Limb (tissue), 2 donors: ENCODE measurements at regions not wholly inside any gene's neighbourhood (a gene's known extent, or its start where the extent isn't known, plus 50 kb on each side); places are given as distances from the start of the nearest gene placed in this dataset.
"Not testable (repeated sequence)": the region's sequence is repeated elsewhere in the genome, so short reads cannot be mapped to it uniquely, and the experiment has no call there.

Source experiments
- DNase-seq, 2 donors: peaks; one replicate each; pipeline ENCODE4 v3.0.0-alpha.2; 2016; ENCODE audit errors: extremely low spot score in 2 of 2

GRCh38 chr13:22800526-22801401, 380.0 kb upstream of the SGCG start:
- no peak for DNase-seq

GRCh38 chr13:22801402-22802003, 379.3 kb upstream of the SGCG start:
- peak in 1 of 2 donors; percentile 55 for DNase-seq

- DNase-seq: peak in 1 of 2 donors; percentile 17
These were observed 368.0 kb upstream of the SGCG start for GRCh38 chr13:22812793-22813192.

GRCh38 chr13:22813531-22814377, 367.0 kb upstream of the SGCG start:
- DNase-seq: not testable (repeated sequence)

GRCh38 chr13:22814433-22814832, 366.3 kb upstream of the SGCG start:
- DNase-seq: not testable (repeated sequence)

- no peak for DNase-seq
These were observed 359.2 kb upstream of the SGCG start for GRCh38 chr13:22821589-22821988.

GRCh38 chr13:22825186-22825585, 355.6 kb upstream of the SGCG start:
- DNase-seq: no peak

- DNase-seq: no peak
These were observed 352.7 kb upstream of the SGCG start for GRCh38 chr13:22828081-22828480.

- no peak for DNase-seq
These were observed 344.3 kb upstream of the SGCG start for GRCh38 chr13:22836475-22836874.

GRCh38 chr13:22837980-22838647, 342.7 kb upstream of the SGCG start:
- DNase-seq: peak in 1 of 2 donors; percentile 48

- DNase-seq: no peak
These were observed 340.9 kb upstream of the SGCG start for GRCh38 chr13:22839603-22840530.

GRCh38 chr13:22846551-22846950, 334.2 kb upstream of the SGCG start:
- DNase-seq: no peak

- DNase-seq: peak in 1 of 2 donors; percentile 46
These were observed 332.2 kb upstream of the SGCG start for GRCh38 chr13:22848539-22849052.

GRCh38 chr13:22855926-22856325, 324.9 kb upstream of the SGCG start:
- no peak for DNase-seq

GRCh38 chr13:22858980-22859379, 321.8 kb upstream of the SGCG start:
- DNase-seq: not testable (repeated sequence)

GRCh38 chr13:22859411-22859810, 321.4 kb upstream of the SGCG start:
- DNase-seq: not testable (repeated sequence)

- DNase-seq: no peak
These were observed 318.8 kb upstream of the SGCG start for GRCh38 chr13:22861958-22862466.

GRCh38 chr13:22862478-22862877, 318.3 kb upstream of the SGCG start:
- peak in 1 of 2 donors; percentile 54 for DNase-seq

- no peak for DNase-seq
These were observed 314.6 kb upstream of the SGCG start for GRCh38 chr13:22866221-22866620.

- no peak for DNase-seq
These were observed 309.5 kb upstream of the SGCG start for GRCh38 chr13:22871231-22871630.
